VCaP (cell line): ENCODE measurements at regions not wholly inside any gene's neighbourhood (a gene's known extent, or its start where the extent isn't known, plus 50 kb on each side); places are given as distances from the start of the nearest gene placed in this dataset.
A peak's percentile ranks its signal among the peaks of the same experiment; 100 is the strongest.

Experiments
- H3K27ac ChIP-seq: fragments of 450-650 bp; 2 replicates; pipeline ENCODE4 v1.5.1; 2017
- CTCF ChIP-seq: fragments of 450-650 bp; conservative IDR thresholded peaks from 2 replicates; pipeline ENCODE4 v1.5.1; 2017; ENCODE audit warnings: mild to moderate bottlenecking, moderate library complexity

GRCh38 chr13:99821741-99822140 is 149.8 kb downstream of the ZIC5 start:
- TF ChIP-seq CTCF: no peak
- H3K27ac ChIP-seq: peak overlapping the region; percentile 45; the same call in 1 of the 2 replicates

GRCh38 chr13:99819967-99820366 is 151.6 kb downstream of the ZIC5 start:
- no peak for TF ChIP-seq CTCF

GRCh38 chr13:99816321-99816720 is 155.2 kb downstream of the ZIC5 start:
- H3K27ac ChIP-seq: no peak overlapping the region
- TF ChIP-seq CTCF: no peak

More at GRCh38 chr13:99819967-99820366, 151.6 kb downstream of the ZIC5 start:
- no peak overlapping the region for H3K27ac ChIP-seq

GRCh38 chr13:99813336-99814095 is 158.1 kb downstream of the ZIC5 start:
- no peak for TF ChIP-seq CTCF

GRCh38 chr13:99812625-99813024 is 158.9 kb downstream of the ZIC5 start:
- TF ChIP-seq CTCF: no peak
- H3K27ac ChIP-seq: no peak overlapping the region

More at GRCh38 chr13:99813336-99814095, 158.1 kb downstream of the ZIC5 start:
- H3K27ac ChIP-seq: no peak overlapping the region

- H3K27ac ChIP-seq: peak overlapping the region; percentile 12; the same call in 1 of the 2 replicates
- no peak for TF ChIP-seq CTCF
These were observed 160.4 kb downstream of the ZIC5 start for GRCh38 chr13:99811067-99811700.

GRCh38 chr13:99809926-99810325 is 161.6 kb downstream of the ZIC5 start:
- no peak overlapping the region for H3K27ac ChIP-seq
- TF ChIP-seq CTCF: no peak
